HG03342 (cell line): ENCODE measurements at regions not wholly inside any gene's neighbourhood (a gene's known extent, or its start where the extent isn't known, plus 50 kb on each side); places are given as distances from the start of the nearest gene placed in this dataset.
"Not testable (repeated sequence)": the region's sequence is repeated elsewhere in the genome, so short reads cannot be mapped to it uniquely, and the experiment has no call there.

Source experiments
- ATAC-seq: cut with Tn5 transposase; IDR thresholded peaks from one replicate; pipeline ENCODE4 v1.9.1; 2021; ENCODE audit warnings: mild to moderate bottlenecking, moderate library complexity; ENCODE audit not compliant: unreplicated experiment

- ATAC-seq, result no peak
These were observed 315.8 kb upstream of the COL8A1 start for GRCh38 chr3:99322551-99322950.

GRCh38 chr3:99321261-99321660 lies 317.1 kb upstream of the COL8A1 start:
- ATAC-seq, result no peak

GRCh38 chr3:99319961-99320360 lies 318.4 kb upstream of the COL8A1 start:
- ATAC-seq, result no peak

GRCh38 chr3:99319450-99319849 lies 318.9 kb upstream of the COL8A1 start:
- ATAC-seq, result no peak

- ATAC-seq, result no peak
These were observed 321.2 kb upstream of the COL8A1 start for GRCh38 chr3:99317201-99317600.

- no peak for ATAC-seq
These were observed 322.5 kb upstream of the COL8A1 start for GRCh38 chr3:99315896-99316295.

- ATAC-seq, result no peak
These were observed 324.9 kb upstream of the COL8A1 start for GRCh38 chr3:99313485-99313884.

- no peak for ATAC-seq
These were observed 339.7 kb upstream of the COL8A1 start for GRCh38 chr3:99298661-99299060.

- ATAC-seq, result no peak
These were observed 342.6 kb upstream of the COL8A1 start for GRCh38 chr3:99295836-99296235.

- ATAC-seq, result not testable (repeated sequence)
These were observed 344.3 kb upstream of the COL8A1 start for GRCh38 chr3:99294092-99294491.

- ATAC-seq, result no peak
These were observed 350.5 kb upstream of the COL8A1 start for GRCh38 chr3:99287876-99288275.

- no peak for ATAC-seq
These were observed 352.0 kb upstream of the COL8A1 start for GRCh38 chr3:99286266-99286845.

- ATAC-seq, result no peak
These were observed 368.3 kb upstream of the DCBLD2 start for GRCh38 chr3:99269606-99270351.

- no peak for ATAC-seq
These were observed 355.3 kb upstream of the DCBLD2 start for GRCh38 chr3:99256788-99257187.

- ATAC-seq, result no peak
These were observed 352.5 kb upstream of the DCBLD2 start for GRCh38 chr3:99253963-99254355.

- no peak for ATAC-seq
These were observed 349.4 kb upstream of the DCBLD2 start for GRCh38 chr3:99250821-99251355.

GRCh38 chr3:99250272-99250671 lies 348.8 kb upstream of the DCBLD2 start:
- no peak for ATAC-seq

GRCh38 chr3:99249627-99250026 lies 348.1 kb upstream of the DCBLD2 start:
- no peak for ATAC-seq

GRCh38 chr3:99248913-99249312 lies 347.4 kb upstream of the DCBLD2 start:
- ATAC-seq, result no peak

GRCh38 chr3:99248130-99248529 lies 346.6 kb upstream of the DCBLD2 start:
- no peak for ATAC-seq

GRCh38 chr3:99246010-99246654 lies 344.6 kb upstream of the DCBLD2 start:
- ATAC-seq, result no peak

GRCh38 chr3:99242271-99242670 lies 340.8 kb upstream of the DCBLD2 start:
- no peak for ATAC-seq
